ENCODE measurements at regions not wholly inside any gene's neighbourhood (a gene's known extent, or its start where the extent isn't known, plus 50 kb on each side); places are given as distances from the start of the nearest gene placed in this dataset.

DNA sequence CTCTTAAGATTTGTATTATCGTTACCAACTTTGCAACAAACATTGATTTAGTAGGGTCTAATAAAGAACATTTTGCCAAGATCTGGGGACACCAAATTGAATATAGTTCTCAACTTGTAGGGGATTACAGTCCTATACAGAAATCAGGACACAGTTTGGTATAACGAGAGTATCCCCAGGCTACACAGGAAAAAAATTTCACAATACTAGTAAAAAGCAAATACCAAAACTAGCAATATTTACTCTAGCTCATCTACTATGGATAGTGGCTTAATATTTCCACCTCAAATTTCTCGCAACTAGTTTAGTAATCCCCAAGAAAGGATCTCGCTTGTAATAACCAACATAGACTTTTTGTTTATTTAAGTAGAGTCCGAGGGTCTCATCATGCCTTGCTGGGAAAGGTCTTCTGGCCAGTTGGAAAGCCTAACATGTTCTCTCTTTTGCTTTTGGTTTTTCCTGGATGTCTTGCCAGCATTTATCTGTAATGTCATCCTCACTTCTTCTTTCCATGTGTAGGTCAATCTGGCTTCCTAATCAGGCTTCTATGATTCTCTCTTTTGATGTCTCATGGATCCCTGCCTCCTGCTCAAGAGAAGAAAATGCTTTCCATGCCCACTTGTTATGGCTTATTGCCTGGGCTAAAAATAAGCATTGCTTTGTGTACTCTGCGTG, 104.7 kb upstream of the KCNK2 start:
- TF ChIP-seq, protein P1, sequence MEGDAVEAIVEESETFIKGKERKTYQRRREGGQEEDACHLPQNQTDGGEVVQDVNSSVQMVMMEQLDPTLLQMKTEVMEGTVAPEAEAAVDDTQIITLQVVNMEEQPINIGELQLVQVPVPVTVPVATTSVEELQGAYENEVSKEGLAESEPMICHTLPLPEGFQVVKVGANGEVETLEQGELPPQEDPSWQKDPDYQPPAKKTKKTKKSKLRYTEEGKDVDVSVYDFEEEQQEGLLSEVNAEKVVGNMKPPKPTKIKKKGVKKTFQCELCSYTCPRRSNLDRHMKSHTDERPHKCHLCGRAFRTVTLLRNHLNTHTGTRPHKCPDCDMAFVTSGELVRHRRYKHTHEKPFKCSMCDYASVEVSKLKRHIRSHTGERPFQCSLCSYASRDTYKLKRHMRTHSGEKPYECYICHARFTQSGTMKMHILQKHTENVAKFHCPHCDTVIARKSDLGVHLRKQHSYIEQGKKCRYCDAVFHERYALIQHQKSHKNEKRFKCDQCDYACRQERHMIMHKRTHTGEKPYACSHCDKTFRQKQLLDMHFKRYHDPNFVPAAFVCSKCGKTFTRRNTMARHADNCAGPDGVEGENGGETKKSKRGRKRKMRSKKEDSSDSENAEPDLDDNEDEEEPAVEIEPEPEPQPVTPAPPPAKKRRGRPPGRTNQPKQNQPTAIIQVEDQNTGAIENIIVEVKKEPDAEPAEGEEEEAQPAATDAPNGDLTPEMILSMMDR (IDR thresholded peaks at IDR 0.05): no peak
- no peak for TF ChIP-seq POLR2A (IDR thresholded peaks at IDR 0.05)
- Histone ChIP-seq H3K4me1 (replicated peaks in 1 of 2) (no peaks in the 10 kb centered on the region), H3K27me3 (no peaks in the 10 kb centered on the region), H3K9me3 (replicated peaks in 1 of 3) (no peaks in the 10 kb centered on the region), H3K27ac (no peak overlapping the region), H3K4me3 (no peak overlapping the region), H3K36me3 (replicated peaks in 1 of 2) (no peaks in the 10 kb centered on the region)
- intact Hi-C loops (cut with DNase I): no loop called here
- DNase-seq: no peak
- WGBS, 4 donors: 68 to 81% (median 71%) methylated on average over 6 of the region's 6 CpGs

DNA sequence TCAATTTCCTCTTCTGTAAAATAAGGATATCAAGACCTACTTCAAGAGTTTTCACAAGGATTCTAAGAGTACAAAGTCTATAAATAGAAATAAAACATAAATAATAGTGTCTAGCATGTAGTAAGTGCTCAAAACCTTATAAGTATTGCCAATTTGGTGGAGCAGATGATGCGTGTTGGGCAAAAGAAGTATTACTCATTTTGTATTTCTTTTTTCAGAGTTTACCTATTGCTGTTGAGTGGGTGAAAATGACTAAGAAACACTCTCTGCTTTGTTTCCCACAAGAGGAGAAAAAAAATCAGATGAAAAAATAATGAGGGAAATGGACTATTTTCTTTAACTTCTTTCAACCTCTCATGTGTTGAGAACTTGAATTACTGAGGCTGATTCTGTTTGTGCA, 103.3 kb upstream of the KCNK2 start:
- DNase-seq: no peak
- H3K4me1 ChIP-seq (replicated peaks in 1 of 2): no peaks in the 10 kb centered on the region
- no peak overlapping the region for H3K4me3 ChIP-seq
- H3K36me3 ChIP-seq (replicated peaks in 1 of 2): no peaks in the 10 kb centered on the region
- 88 to 96% (median 94%) methylated on average over 1 of the region's 1 CpG for WGBS, 4 donors
- H3K9me3 ChIP-seq (replicated peaks in 1 of 3): no peaks in the 10 kb centered on the region
- intact Hi-C loops (cut with DNase I): no loop called here
- no peak for TF ChIP-seq POLR2A (IDR thresholded peaks at IDR 0.05)
- TF ChIP-seq, protein P1 (IDR thresholded peaks at IDR 0.05): no peak
- H3K27ac ChIP-seq: no peak overlapping the region
- H3K27me3 ChIP-seq: no peaks in the 10 kb centered on the region

DNA sequence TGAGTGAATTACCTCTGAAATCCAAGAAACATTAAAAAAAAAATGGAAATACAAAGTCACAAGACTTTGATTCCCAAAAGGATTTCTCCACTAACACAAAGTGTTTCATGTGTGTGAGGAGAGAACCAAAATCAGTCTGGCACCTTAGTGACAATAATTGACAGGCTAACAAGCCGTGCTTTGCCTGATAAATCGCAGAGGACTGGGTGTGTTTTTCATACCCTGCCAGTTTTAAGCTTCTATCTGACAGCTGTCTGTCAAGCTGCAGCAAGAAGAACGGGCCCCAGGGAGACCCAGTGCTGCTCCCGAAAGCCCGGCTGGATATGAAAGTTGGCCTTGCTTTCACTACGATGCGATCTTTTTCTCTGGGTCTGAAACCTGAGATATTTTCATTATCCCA, 101.6 kb upstream of the KCNK2 start:
- Histone ChIP-seq H3K27ac (no peak overlapping the region), H3K27me3 (no peaks in the 10 kb centered on the region), H3K9me3 (replicated peaks in 1 of 3) (no peaks in the 10 kb centered on the region), H3K36me3 (replicated peaks in 1 of 2) (no peaks in the 10 kb centered on the region), H3K4me3 (no peak overlapping the region), H3K4me1 (replicated peaks in 1 of 2) (no peaks in the 10 kb centered on the region)
- DNase-seq: no peak
- intact Hi-C loops (cut with DNase I): no loop called here
- WGBS, 4 donors: 84 to 92% (median 88%) methylated on average over 7 of the region's 7 CpGs
- TF ChIP-seq, protein P1 (IDR thresholded peaks at IDR 0.05): no peak
- no peak for TF ChIP-seq POLR2A (IDR thresholded peaks at IDR 0.05)

DNA sequence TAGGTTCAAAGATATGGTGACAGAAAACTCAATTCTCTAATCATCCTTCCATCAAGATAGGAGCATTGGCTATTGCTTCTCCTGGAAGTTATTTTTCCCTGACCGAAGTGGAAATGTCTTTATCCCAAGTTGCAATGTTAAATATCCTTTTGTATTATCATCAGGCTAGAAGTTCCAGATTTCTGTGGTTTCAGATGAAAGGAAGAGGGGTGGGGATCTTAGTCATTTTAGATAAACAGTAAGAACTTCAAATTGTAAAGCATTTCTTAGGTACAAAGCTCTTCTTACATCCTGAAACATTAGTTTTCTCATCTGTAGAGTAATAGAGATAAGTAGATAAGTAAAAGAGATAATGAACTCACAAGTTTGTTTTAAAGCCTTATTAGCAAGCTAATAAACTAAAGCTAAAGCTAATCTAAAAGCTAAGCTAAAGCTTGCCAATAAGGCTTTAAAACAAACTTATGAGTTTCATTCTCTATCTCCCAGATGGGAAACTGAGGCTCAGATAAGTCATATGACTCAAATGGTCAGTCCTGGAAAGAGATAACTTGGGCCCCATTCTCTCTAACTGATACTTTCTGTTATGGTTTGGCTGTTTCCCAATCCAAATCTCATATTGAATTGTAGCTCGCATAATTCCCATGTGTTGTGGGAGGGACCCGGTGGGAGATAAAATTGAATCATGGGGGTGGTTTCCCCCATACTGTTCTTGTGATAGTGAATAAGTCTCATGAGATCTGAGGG, 99.2 kb upstream of the KCNK2 start:
- intact Hi-C loops (cut with DNase I): no loop called here
- Histone ChIP-seq H3K4me1 (replicated peaks in 1 of 2) (no peaks in the 10 kb centered on the region), H3K36me3 (replicated peaks in 1 of 2) (no peaks in the 10 kb centered on the region), H3K4me3 (no peak overlapping the region), H3K9me3 (replicated peaks in 1 of 3) (no peaks in the 10 kb centered on the region), H3K27me3 (no peaks in the 10 kb centered on the region), H3K27ac (no peak overlapping the region)
- DNase-seq: no peak
- TF ChIP-seq POLR2A (IDR thresholded peaks at IDR 0.05): no peak
- TF ChIP-seq, protein P1 (IDR thresholded peaks at IDR 0.05): no peak
- WGBS, 4 donors: 81 to 85% (median 84%) methylated on average over 3 of the region's 3 CpGs

Measured in adrenal gland (tissue), 9 donors.